Activated T-cell treated with anti-CD3 and anti-CD28 coated beads for 1 hour (primary cell): ENCODE measurements at regions not wholly inside any gene's neighbourhood (a gene's known extent, or its start where the extent isn't known, plus 50 kb on each side); places are given as distances from the start of the nearest gene placed in this dataset.
"Not testable (repeated sequence)": the region's sequence is repeated elsewhere in the genome, so short reads cannot be mapped to it uniquely, and the experiment has no call there.

Experiments used
- DNase-seq: peaks from one replicate; pipeline ENCODE4 v3.0.0-alpha.2; 2020; ENCODE audit warnings: low read depth

- DNase-seq = no peak
Observed at GRCh38 chr11:115627666-115628460, 123.6 kb upstream of the CADM1 start.

DNA sequence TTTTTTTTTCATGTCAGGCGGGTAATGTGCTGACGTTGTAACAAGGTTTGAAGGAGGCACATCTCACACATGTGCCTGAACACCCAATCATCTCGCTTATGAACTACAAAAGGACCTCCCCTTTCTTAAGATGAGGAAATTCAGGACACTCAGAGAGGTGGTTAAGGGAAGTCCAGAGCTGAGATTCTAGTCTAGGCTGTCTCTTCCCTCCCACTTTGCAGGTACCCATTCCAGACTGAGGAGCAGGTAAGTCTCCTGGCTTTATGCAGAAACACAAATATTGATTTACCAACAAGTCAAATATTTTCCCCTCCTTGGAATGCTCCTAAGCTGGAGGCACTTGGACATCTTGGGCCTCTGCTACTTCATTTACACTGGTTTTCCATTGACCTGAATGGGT, 122.9 kb upstream of the CADM1 start:
- DNase-seq = no peak

DNA sequence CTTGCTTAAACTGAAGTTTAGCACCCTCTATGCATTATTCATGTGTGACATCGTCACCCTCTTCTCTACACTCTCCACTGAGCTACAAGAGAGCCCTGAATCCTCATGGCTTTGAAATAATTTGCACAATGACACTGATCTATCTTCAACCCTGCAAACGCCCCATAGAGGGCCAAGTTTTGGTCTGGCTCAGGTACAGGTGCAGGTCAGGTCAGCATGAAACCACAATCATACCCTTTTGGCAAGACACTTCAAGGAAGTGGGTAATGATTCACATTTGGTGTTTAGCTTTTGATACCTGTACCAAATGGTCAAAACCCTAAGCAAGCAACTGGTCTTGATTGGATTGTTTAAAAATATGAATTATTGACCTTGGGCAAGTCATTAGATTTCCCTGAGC, 122.2 kb upstream of the CADM1 start:
- no peak for DNase-seq

DNA sequence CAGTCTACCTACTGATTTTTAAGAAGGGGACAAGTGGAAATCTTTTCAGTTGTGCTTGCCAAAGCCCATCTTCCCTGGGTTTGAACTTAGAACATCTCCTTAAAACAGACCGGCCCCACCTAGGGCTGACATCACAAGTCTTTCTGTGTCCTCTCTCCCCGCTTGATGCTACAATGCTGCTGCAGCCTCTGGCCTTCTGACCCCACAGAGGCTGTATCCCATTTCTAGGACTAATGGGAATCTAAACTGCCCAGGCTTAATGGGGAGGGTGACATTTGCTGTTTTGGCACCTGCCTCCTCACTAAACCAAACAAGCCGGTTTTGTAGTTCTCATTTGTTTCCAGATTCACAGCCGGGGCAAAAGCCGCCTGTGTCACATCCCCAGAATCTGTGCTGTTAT, 121.3 kb upstream of the CADM1 start:
- DNase-seq = no peak

- no peak for DNase-seq
Observed at GRCh38 chr11:115624065-115624464, 119.8 kb upstream of the CADM1 start.

GRCh38 chr11:115623021-115623451, 118.8 kb upstream of the CADM1 start:
- no peak for DNase-seq

DNA sequence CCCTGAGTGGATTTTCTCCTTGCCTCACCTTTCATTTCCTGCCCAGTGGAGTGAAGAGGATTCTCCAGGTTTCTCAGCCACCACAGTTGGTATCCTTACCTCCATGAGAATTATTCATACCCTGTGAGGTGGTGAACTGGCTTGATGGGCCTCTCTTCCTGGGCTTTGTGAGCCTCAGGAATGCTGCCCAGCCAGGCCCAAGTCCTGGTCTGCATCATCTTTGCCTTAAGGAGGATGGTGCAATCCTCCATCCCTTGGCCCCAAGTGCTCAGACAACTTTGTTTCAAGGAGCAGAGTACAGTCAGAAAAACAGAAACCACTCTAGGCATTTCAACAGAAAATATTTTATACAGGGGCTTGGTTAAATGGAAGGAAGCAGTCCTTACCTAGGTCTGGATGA, 114.2 kb upstream of the CADM1 start:
- DNase-seq = no peak

- DNase-seq = no peak
Observed at GRCh38 chr11:115617767-115618166, 113.6 kb upstream of the CADM1 start.

DNA sequence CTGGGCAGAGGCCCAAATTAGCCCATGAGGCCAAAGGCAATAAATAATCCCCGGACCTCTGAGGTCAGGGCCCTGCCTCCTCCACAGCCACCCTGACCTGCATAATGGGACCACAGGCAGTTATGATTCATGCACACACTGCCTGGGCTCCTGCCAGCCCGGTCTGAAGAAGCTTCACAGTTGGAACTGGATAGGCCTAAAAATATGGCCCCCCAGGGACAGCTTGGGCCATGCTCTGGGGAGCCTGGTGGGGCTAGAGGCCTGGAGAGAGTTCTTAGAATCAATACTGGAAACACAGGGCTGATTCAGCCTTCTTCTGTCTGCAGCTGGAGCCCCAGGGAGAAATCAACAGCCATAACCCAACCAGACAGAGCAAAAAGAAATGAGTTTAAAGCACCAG, 112.8 kb upstream of the CADM1 start:
- DNase-seq = no peak

- no peak for DNase-seq
Observed at GRCh38 chr11:115613986-115614632, 109.9 kb upstream of the CADM1 start.

- DNase-seq = no peak
Observed at GRCh38 chr11:115613004-115613403, 108.8 kb upstream of the CADM1 start.

DNA sequence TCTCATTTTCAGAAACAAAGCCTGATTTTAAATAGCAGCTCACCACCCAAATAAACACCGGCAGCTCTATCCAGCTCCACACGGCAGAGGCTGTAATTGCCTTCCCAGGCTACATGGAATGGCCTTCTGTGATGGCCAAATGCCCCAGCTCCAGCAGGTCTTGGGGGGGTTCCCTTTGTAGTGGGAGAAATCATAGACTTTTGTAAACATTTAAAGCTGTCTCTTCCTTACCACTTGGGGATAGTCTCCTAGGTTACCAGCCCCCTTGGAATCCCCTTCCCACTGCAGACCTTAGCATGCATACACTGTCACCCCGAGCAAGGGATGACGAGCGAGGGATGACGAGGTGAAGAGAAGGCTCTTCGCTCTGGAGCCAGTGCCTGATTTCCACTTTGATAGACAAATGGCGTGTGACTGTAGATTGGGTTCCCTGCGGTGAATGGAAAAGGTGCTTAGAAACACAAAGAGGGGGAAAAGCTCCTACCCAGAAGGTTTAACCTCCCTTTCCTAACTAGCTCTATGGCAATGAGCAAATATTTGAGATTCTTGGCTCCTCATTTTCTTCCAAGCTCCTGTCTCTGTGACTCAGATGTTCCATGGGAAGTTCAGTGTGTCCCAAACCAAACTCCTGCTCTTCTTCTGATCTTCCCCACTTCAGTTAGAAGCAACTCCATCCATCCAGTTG, 108.0 kb upstream of the CADM1 start:
- DNase-seq = no peak

DNA sequence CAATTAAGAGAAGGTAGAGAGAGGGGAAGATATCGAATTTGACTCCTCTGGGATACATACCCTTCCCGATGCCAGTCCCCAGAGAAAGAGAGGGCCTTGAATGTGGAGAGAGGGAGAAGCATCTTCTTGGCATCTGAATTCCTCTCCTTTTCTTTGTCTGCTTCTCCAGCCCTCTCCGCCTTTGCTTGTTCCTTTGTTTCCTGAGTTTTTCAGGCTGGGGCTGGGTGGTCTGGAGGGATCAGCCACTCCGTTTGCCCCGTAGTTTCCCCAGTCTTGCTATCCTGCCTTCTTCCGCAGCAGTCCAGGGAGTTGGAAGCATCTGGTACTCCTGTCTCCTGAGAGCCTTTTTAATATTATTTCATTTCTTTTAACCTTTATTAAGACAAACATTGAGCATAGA, 107.1 kb upstream of the CADM1 start:
- DNase-seq = no peak

DNA sequence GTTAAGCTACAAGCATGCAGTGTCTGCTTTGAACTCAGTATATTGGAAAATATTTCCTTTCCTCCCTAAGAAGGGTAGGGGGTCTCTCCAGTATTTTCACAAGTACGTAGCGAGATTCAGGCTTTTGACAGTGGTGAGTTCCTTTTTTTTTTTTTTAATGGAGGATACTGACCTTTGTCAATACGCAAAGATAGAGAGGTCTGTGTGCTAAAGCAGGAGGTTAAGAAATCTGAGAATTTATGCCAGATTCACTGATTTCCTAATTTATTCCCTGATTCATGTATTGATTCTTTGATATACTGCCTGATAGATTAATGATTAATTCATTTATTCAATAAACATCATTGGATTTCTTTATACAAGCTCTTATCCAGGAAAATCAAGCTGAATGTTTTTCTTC, 106.7 kb upstream of the CADM1 start:
- DNase-seq = no peak

DNA sequence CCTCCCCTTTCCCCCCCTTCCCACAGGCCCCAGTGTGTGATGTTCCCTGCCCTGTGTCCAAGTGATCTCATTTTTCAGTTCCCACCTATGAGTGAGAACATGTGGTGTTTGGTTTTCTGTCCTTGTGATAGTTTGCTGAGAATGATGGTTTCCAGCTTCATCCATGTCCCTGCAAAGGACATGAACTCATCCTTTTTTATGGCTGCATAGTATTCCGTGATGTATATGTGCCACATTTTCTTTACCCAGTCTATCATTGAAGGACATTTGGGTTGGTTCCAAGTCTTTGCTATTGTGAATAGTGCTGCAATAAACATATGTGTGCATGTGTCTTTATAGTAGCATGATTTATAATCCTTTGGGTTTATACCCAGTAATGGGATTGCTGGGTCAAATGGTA, 106.0 kb upstream of the CADM1 start:
- not testable (repeated sequence) for DNase-seq

DNA sequence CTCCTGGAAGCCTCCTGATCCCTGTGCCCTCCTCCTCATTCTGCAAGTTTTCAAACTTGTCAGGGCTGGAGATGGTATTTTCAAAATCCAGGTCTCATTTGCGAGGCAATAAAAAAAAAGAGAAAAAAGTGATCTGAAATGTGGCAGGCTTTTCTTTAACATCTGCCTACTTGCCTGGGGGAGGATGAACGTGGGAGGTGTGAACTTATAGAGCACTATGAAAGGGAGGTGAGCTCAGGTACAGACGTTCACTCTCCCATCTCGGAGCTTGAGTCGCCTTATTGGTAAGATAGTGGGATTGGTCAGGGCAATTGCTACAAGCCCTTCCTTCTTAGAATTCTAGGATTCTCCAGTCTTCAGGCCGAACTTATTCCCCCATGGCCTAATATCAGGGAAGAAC, 104.8 kb upstream of the CADM1 start:
- no peak for DNase-seq

DNA sequence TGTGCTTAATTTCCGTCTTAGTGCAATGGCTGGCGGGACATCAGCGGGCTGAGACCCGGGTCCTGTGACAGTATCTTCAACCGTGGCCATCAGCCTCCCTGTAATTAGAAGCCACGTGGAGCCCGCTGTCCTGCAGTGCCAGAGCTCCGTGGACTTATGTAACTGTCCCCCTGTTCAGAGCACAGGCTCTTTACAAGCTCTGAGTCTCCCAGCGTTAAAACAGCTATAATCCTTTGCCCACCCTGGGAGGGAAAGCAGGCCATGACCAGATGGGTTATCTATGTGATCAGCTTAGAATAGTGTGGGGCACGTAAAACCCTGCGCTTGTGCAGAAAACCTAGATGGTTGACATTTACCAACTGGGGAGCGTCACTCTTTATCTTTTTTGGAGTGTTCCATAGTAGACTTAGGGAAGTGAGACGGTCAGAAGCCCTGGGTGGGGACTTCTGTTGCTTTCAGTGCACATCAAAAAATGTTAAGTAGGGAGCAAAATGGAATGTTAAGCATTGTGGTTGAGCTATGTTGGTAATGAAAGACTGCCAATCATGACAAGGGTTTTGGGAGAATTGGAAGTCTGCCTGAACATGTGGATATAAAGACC, 103.5 kb upstream of the CADM1 start:
- no peak for DNase-seq

- DNase-seq = no peak
Observed at GRCh38 chr11:115606498-115607220, 102.4 kb upstream of the CADM1 start.

DNA sequence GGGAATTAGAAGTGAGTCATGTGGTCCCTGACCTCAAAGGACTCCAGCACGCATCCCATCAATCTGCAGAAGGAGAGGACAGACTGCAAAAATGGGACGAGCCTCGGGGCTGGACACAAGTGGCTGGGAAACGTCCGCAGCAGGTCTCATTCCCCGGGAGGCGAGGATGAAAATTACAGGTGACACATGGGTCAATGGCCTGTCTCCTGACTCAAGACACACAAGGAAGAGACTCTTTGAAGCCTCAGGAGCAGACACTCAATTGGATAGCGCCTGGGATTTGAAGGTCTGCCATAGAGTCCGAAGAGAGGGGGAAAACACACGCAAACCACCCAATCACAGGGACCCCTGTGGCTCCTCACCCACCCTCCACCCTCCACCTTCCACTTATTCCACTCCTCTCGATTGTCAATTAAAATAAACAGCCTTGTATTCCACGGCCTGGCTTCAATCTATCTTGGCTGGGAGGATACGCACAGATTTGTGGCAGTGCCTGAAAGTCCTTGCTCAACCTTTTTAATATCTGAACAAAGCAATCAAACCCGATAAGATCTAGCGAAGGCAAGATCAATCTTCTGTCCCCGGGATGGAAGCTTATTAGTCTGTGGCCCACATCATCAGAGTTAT, 101.8 kb upstream of the CADM1 start:
- DNase-seq = no peak

DNA sequence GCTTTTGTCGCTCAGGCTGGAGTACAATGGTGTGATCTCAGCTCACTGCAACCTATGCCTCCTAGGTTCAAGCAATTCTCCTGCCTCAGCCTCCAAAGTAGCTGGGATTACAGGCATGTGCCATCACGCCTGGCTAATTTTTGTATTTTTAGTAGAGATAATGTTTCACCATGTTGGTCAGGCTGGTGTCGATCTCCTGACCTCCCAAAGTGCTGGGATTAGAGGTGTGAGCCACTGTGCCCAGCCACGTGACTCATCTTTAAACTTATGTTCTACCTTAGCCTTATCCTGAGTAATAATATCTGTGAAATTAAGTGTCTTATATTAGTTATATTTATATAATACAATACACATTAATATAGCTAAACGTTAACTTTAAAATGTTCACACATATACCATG, 101.2 kb upstream of the CADM1 start:
- DNase-seq = not testable (repeated sequence)

DNA sequence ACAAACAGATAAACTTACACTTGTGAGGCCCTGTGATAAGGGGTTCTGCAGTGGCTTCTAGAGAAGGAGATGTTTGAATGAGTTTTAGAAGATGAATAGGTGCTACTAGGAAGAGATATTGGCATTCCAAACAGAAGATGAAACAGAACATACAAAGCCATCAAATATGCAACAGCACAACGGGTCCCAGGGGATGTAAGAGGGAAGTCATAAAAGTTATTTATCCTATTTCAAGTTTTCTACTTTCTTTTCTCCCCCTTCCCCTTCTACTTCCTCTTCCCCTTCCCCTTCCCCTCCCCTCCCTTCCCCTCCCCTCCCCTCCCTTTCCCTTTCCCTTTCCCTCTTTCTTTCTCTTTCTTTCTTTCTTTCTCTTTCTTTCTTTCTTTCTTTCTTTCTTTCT, 94.9 kb upstream of the CADM1 start:
- no peak for DNase-seq
